Lower leg skin (tissue), 4 donors: ENCODE measurements at regions not wholly inside any gene's neighbourhood (a gene's known extent, or its start where the extent isn't known, plus 50 kb on each side); places are given as distances from the start of the nearest gene placed in this dataset.
"Not testable (repeated sequence)": the region's sequence is repeated elsewhere in the genome, so short reads cannot be mapped to it uniquely, and the experiment has no call there.

Experiments
- DNase-seq, 2 donors: peaks; one replicate each; pipeline ENCODE4 v3.0.0-alpha.2; 2019; ENCODE audit warnings: low spot score in 2 of 2
- H3K4me3 ChIP-seq: fragments of 200-600 bp; sonication (generic); 2 replicates; pipeline ENCODE4 v1.5.1; 2017; ENCODE audit warnings: mild to moderate bottlenecking, low read depth; ENCODE audit not compliant: poor library complexity, severe bottlenecking
- POLR2A ChIP-seq, 2 donors: fragments of 450-650 bp; IDR thresholded peaks; one replicate each; pipeline ENCODE4 v1.6.1; 2016 to 2017; ENCODE audit warnings: antibody characterized with exemption in 2 of 2, mild to moderate bottlenecking in 1 of 2, moderate library complexity in 1 of 2
- WGBS, 2 donors: methylation state at CpG; one replicate each; pipeline ENCODE4 v1.1.5; 2018; 5-methylcytosine and 5-hydroxymethylcytosine counted together
- intact Hi-C: fragments of 100-400 bp; cut with DNase I; formaldehyde crosslinking; loops from one replicate; pipeline ENCODE4 v1.15.0; 2023; ENCODE audit warnings: low total_unique reads
- TF ChIP-seq, protein P1 (sequence below), 3 donors: fragments of 450-650 bp; IDR thresholded peaks; one replicate each; pipeline ENCODE4 v1.5.1; 2016; ENCODE audit warnings: antibody characterized with exemption in 3 of 3, mild to moderate bottlenecking in 3 of 3, moderate library complexity in 2 of 3

DNA sequence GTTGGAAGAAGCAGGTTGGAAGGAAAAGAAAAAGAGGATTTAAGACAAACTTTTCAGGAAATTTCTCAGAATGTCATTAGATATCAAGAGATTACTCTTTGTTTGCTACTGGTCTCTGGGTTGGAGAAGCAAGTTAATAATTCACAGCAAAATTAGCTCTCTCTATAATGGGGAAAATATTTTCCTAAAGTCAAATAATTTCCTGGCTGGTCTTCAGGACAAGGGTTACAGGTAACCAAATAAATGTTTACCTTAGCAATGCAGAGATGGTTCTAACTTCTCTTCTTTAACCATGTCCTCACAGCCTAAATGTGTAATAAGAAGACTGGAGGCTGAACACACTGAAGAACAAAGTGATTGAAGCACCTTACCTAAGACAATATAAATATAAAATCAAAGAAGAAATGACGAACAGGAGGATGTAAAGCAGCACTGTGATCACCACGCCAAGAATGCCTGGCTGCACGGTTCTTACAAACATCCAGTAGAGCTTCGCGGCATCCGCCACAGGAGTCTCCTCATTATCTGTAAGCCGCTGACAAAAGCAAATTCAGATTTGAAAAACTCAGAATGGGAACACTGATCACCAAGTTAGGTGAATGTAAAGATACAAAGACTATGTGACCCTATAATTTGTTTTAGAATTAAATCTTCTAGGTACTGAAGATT lies 717.5 kb downstream of the TFAP2A start:
- DNase-seq: no peak
- no peak overlapping the region for H3K4me3 ChIP-seq
- WGBS, 2 donors: 80 to 82% methylated on average over 7 of the region's 7 CpGs
- intact Hi-C loops: no loop called here
- no peak for TF ChIP-seq POLR2A (IDR thresholded peaks at IDR 0.05)
- TF ChIP-seq, protein P1, sequence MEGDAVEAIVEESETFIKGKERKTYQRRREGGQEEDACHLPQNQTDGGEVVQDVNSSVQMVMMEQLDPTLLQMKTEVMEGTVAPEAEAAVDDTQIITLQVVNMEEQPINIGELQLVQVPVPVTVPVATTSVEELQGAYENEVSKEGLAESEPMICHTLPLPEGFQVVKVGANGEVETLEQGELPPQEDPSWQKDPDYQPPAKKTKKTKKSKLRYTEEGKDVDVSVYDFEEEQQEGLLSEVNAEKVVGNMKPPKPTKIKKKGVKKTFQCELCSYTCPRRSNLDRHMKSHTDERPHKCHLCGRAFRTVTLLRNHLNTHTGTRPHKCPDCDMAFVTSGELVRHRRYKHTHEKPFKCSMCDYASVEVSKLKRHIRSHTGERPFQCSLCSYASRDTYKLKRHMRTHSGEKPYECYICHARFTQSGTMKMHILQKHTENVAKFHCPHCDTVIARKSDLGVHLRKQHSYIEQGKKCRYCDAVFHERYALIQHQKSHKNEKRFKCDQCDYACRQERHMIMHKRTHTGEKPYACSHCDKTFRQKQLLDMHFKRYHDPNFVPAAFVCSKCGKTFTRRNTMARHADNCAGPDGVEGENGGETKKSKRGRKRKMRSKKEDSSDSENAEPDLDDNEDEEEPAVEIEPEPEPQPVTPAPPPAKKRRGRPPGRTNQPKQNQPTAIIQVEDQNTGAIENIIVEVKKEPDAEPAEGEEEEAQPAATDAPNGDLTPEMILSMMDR (IDR thresholded peaks at IDR 0.05): no peak

DNA sequence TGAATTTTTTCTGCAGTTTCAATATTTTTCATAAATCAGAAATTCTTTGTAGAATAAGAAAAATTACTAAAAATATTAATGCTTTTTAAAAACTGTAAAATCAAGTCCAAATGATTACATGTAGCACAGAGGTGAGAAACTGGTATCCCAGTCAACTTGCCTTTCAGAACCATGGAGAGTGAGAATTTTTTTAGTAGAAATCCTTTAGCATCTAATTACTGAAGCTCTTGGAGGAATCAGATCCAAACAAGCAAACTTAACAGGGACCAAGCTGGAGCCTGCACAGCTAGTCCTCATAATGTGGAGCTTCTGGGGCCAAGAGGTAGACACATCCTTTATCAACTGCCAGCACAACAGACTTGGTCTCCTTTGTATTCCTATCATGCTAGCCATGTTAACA lies 724.5 kb downstream of the TFAP2A start:
- TF ChIP-seq, protein P1 (IDR thresholded peaks at IDR 0.05): no peak
- intact Hi-C loops: no loop called here
- no peak for DNase-seq
- no peak overlapping the region for H3K4me3 ChIP-seq

DNA sequence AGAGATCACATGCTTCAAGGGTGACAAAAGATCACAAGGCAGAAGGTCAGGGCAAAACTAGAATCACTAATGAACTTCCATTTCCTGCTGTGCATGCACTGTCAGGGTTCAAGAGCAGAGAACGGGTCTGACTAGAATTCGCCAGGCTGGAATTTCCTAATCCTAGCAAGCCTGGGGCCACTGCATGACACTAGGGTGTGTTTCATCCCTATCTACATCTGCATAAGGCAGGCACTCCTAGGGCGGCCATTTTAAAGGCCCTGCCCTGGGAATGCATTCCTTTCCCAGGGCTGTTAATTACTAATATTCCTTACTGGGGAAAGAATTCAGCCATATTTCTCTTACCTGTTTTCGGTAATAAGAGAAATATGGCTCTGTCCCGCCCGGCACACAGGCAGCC lies 734.1 kb downstream of the TFAP2A start:
- DNase-seq, H3K4me3 ChIP-seq, intact Hi-C loops: not testable (repeated sequence)
- WGBS, 2 donors: 89 to 90% methylated on average over 6 of the region's 6 CpGs

DNA sequence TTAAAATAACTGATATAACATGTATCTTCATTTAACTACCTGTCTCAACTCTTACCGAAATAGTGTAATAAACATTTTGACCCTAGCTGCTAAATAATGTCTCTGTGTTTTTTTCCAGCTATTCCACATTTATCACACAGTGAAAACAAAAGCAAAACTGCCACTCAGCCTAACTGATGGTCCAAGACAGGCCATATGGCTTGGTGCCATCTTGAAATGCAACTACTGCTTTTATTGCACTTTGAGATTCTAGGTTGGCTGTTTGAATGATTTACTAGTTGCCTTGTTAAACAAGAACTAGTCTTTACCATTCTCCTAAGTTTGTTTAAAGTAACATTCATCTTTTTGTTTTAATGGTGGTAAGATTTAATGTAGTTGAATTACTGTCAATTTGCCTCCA lies 739.8 kb downstream of the TFAP2A start:
- 73 to 78% methylated on average over 1 of the region's 1 CpG for WGBS, 2 donors
- no peak for TF ChIP-seq POLR2A (IDR thresholded peaks at IDR 0.05)
- no peak overlapping the region for H3K4me3 ChIP-seq
- intact Hi-C loops: no loop called here
- no peak for DNase-seq

DNA sequence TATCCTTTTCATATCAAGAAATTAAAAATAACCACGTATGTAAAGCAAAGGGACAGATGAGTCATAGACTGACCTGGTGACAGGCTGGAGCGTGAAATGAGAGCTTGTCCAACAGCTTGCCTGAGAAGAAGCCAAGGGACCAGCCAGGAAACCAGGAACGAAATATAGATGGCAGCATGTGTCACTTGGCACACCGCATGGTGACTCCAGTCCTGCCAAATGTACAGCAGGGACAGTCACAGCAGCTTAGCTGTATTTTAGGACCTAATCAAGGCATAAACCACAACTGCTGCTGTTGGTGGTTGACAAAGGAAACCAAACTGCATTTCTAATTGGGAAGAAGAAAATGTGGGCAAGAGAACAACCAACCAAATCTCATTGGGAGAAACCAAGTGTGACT lies 755.0 kb downstream of the TFAP2A start:
- intact Hi-C loops: no loop called here
- no peak overlapping the region for H3K4me3 ChIP-seq
- TF ChIP-seq POLR2A (IDR thresholded peaks at IDR 0.05): no peak
- TF ChIP-seq, protein P1 (IDR thresholded peaks at IDR 0.05): no peak
- 59 to 67% methylated on average over 4 of the region's 4 CpGs for WGBS, 2 donors
- DNase-seq: no peak

DNA sequence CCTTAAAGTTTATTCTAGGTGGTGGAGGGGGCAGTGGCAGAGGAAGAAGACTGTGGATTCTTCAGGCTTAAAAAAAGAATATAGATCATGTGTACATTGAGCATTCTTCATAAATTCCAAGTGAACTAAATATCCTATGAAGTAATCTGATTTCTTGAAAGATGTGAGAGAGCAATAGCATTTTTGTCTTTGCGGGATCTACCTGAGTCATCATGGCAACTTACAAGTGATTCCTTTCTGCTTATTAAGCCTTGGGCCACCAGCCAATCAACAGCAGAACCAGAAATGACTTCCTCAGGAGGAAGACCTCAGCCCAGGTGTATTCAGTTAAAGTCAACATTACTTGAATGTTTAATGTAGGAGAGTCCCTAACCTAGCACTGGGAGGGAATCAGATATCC lies 756.9 kb downstream of the TFAP2A start:
- no peak overlapping the region for H3K4me3 ChIP-seq
- intact Hi-C loops: no loop called here
- TF ChIP-seq POLR2A (IDR thresholded peaks at IDR 0.05): no peak
- WGBS, 2 donors: 56 to 66% methylated on average over 1 of the region's 1 CpG
- no peak for DNase-seq

DNA sequence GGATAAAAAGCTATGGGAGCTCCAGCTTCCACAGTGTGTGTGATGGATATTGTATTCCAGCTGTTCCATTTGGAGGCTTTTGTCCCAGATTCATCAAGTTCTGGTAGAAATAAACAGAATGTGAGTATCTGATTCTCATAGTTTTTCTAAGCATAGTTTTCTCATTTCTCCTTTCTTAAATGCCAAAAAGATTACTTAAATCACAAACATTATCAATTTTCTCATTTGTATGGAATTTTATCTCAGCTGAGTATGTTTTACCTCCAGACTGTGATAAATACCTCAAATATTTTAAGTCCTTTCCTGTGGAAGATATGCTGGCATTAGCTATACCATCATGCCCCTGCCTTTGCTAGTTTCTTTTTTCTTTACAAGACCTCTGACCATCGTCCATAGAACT lies 767.3 kb downstream of the TFAP2A start:
- intact Hi-C loops: no loop called here
- 71 to 75% methylated on average over 1 of the region's 1 CpG for WGBS, 2 donors
- H3K4me3 ChIP-seq: no peak overlapping the region
- no peak for TF ChIP-seq POLR2A (IDR thresholded peaks at IDR 0.05)
- TF ChIP-seq, protein P1 (IDR thresholded peaks at IDR 0.05): no peak
- DNase-seq: no peak
